SK-N-SH treated with all-trans-retinoic acid at 6 μM for 48 hours (cell line): ENCODE measurements at regions not wholly inside any gene's neighbourhood (a gene's known extent, or its start where the extent isn't known, plus 50 kb on each side); places are given as distances from the start of the nearest gene placed in this dataset.
A peak's percentile ranks its signal among the peaks of the same experiment; 100 is the strongest.

ENCODE experiments used
- ATAC-seq: fragments of 200-7000 bp; cut with Tn5 transposase; 3 replicates; pipeline ENCODE4 v1.9.1; 2020; ENCODE audit warnings: mild to moderate bottlenecking, moderate library complexity
- ARNTL ChIP-seq: fragments of 450-650 bp; formaldehyde crosslinking; IDR thresholded peaks from 2 replicates; pipeline ENCODE4 v1.5.0; 2020; ENCODE audit warnings: low read depth, mild to moderate bottlenecking, moderate library complexity, borderline replicate concordance
- BACH2 ChIP-seq: fragments of 250-450 bp; sonication (Bioruptor Pico); IDR thresholded peaks from 2 replicates; pipeline ENCODE4 v1.9.0; 2021; ENCODE audit warnings: mild to moderate bottlenecking, borderline replicate concordance
- CREB5 ChIP-seq: fragments of 250-450 bp; sonication (Bioruptor Pico); IDR thresholded peaks from 2 replicates; pipeline ENCODE4 v1.5.1; 2020; ENCODE audit warnings: low read depth, mild to moderate bottlenecking, moderate library complexity
- CSDC2 ChIP-seq: fragments of 250-450 bp; sonication (Bioruptor Pico); IDR thresholded peaks from 2 replicates; pipeline ENCODE4 v1.5.0; 2020; ENCODE audit warnings: mild to moderate bottlenecking, moderate library complexity
- CSRNP3 ChIP-seq: fragments of 250-450 bp; sonication (Bioruptor Pico); IDR thresholded peaks from 2 replicates; pipeline ENCODE4 v1.5.1; 2021; ENCODE audit warnings: mild to moderate bottlenecking, moderate library complexity
- ESRRG ChIP-seq: fragments of 250-450 bp; sonication (Bioruptor Pico); IDR thresholded peaks from 2 replicates; pipeline ENCODE4 v1.6.1; 2021; ENCODE audit warnings: mild to moderate bottlenecking
- GLIS3 ChIP-seq: fragments of 250-450 bp; sonication (Bioruptor Pico); IDR thresholded peaks from 2 replicates; pipeline ENCODE4 v1.5.0; 2020; ENCODE audit warnings: mild to moderate bottlenecking, moderate library complexity
- ISL1 ChIP-seq: fragments of 250-450 bp; sonication (Bioruptor Pico); IDR thresholded peaks from 2 replicates; pipeline ENCODE4 v2.1.2; 2022; ENCODE audit warnings: mild to moderate bottlenecking, moderate library complexity
- OSR1 ChIP-seq: fragments of 250-450 bp; sonication (Bioruptor Pico); IDR thresholded peaks from 2 replicates; pipeline ENCODE4 v1.8.0; 2022; ENCODE audit warnings: moderate library complexity, mild to moderate bottlenecking, inconsistent platforms
- PPARA ChIP-seq: fragments of 250-450 bp; sonication (Bioruptor Pico); IDR thresholded peaks from 2 replicates; pipeline ENCODE4 v1.5.0; 2020; ENCODE audit warnings: mild to moderate bottlenecking, borderline replicate concordance
- RARB ChIP-seq: fragments of 250-450 bp; sonication (Bioruptor Pico); IDR thresholded peaks from 2 replicates; pipeline ENCODE4 v1.8.0; 2021; ENCODE audit warnings: mild to moderate bottlenecking, moderate library complexity
- SNAI2 ChIP-seq: fragments of 250-450 bp; sonication (Bioruptor Pico); IDR thresholded peaks from 2 replicates; pipeline ENCODE4 v1.5.0; 2020; ENCODE audit warnings: mild to moderate bottlenecking, moderate library complexity
- TCF4 ChIP-seq: fragments of 250-450 bp; sonication (Bioruptor Pico); IDR thresholded peaks from 2 replicates; pipeline ENCODE4 v1.8.0; 2021; ENCODE audit warnings: mild to moderate bottlenecking, moderate library complexity, borderline replicate concordance
- TOX ChIP-seq: fragments of 250-450 bp; sonication (Bioruptor Pico); IDR thresholded peaks from 2 replicates; pipeline ENCODE4 v1.8.0; 2021; ENCODE audit warnings: mild to moderate bottlenecking, moderate library complexity, borderline replicate concordance
- ZC3H10 ChIP-seq: fragments of 250-450 bp; sonication (Bioruptor Pico); IDR thresholded peaks from 2 replicates; pipeline ENCODE4 v1.5.1; 2021; ENCODE audit warnings: mild to moderate bottlenecking, moderate library complexity
- ZFP3 ChIP-seq: fragments of 250-450 bp; sonication (Bioruptor Pico); IDR thresholded peaks from 2 replicates; pipeline ENCODE4 v1.5.0; 2020; ENCODE audit warnings: mild to moderate bottlenecking, moderate library complexity
- ZFP30 ChIP-seq: fragments of 450-650 bp; formaldehyde crosslinking; IDR thresholded peaks from 2 replicates; pipeline ENCODE4 v1.5.0; 2022; ENCODE audit warnings: mild to moderate bottlenecking, moderate library complexity
- ZNF565 ChIP-seq: fragments of 450-650 bp; formaldehyde crosslinking; conservative IDR thresholded peaks from 2 replicates; pipeline ENCODE4 v1.5.0; 2020; ENCODE audit warnings: low read depth, mild to moderate bottlenecking, moderate library complexity
- ZNF70 ChIP-seq: fragments of 450-650 bp; formaldehyde crosslinking; IDR thresholded peaks from 2 replicates; pipeline ENCODE4 v1.5.0; 2020; ENCODE audit warnings: mild to moderate bottlenecking, moderate library complexity
- ZNF8 ChIP-seq: fragments of 450-650 bp; formaldehyde crosslinking; IDR thresholded peaks from 2 replicates; pipeline ENCODE4 v1.5.0; 2020; ENCODE audit warnings: mild to moderate bottlenecking, moderate library complexity
- TF ChIP-seq, protein P1 (sequence below): fragments of 250-450 bp; sonication (Bioruptor Pico); IDR thresholded peaks from 2 replicates; pipeline ENCODE4 v1.8.0; 2020; ENCODE audit warnings: mild to moderate bottlenecking, moderate library complexity, borderline replicate concordance
- TF ChIP-seq, protein P2 (sequence below): fragments of 250-450 bp; sonication (Bioruptor Pico); IDR thresholded peaks from 2 replicates; pipeline ENCODE4 v1.5.0; 2020; ENCODE audit warnings: mild to moderate bottlenecking, moderate library complexity
- TF ChIP-seq, protein P3 (sequence below): fragments of 250-450 bp; sonication (Bioruptor Pico); IDR thresholded peaks from 2 replicates; pipeline ENCODE4 v1.8.0; 2021; ENCODE audit warnings: low read depth, mild to moderate bottlenecking, moderate library complexity, borderline replicate concordance

- ATAC-seq, result peak; percentile 71
- TF ChIP-seq CREB5 (CRISPR knock-in tag) (peak; percentile 94), ZFP30 (CRISPR knock-in tag) (no peak), SNAI2 (CRISPR knock-in tag) (peak; percentile 83), CSDC2 (CRISPR knock-in tag) (peak; percentile 74; the same call in 1 of the 2 replicates), ZNF565 (CRISPR knock-in tag) (no peak), ZC3H10 (peak; percentile 55), RARB (0 out of 2 replicates have a peak, but pooled peaks have one; percentile 41), ARNTL (no peak), TCF4 (CRISPR knock-in tag) (peak; percentile 88), TOX (peak; percentile 70; the same call in 1 of the 2 replicates), ZNF70 (no peak), ESRRG (CRISPR knock-in tag) (no peak), BACH2 (no peak), GLIS3 (CRISPR knock-in tag) (no peak), OSR1 (CRISPR knock-in tag) (no peak), ZNF8 (CRISPR knock-in tag) (no peak), CSRNP3 (CRISPR knock-in tag) (0 out of 2 replicates have a peak, but pooled peaks have one; percentile 56), PPARA (no peak), ZFP3 (CRISPR knock-in tag) (peak; percentile 68; the same call in 1 of the 2 replicates), ISL1 (CRISPR knock-in tag) (peak; percentile 96)
- TF ChIP-seq, protein P1, sequence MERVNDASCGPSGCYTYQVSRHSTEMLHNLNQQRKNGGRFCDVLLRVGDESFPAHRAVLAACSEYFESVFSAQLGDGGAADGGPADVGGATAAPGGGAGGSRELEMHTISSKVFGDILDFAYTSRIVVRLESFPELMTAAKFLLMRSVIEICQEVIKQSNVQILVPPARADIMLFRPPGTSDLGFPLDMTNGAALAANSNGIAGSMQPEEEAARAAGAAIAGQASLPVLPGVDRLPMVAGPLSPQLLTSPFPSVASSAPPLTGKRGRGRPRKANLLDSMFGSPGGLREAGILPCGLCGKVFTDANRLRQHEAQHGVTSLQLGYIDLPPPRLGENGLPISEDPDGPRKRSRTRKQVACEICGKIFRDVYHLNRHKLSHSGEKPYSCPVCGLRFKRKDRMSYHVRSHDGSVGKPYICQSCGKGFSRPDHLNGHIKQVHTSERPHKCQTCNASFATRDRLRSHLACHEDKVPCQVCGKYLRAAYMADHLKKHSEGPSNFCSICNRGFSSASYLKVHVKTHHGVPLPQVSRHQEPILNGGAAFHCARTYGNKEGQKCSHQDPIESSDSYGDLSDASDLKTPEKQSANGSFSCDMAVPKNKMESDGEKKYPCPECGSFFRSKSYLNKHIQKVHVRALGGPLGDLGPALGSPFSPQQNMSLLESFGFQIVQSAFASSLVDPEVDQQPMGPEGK (CRISPR knock-in tag), result peak; percentile 88
- TF ChIP-seq, protein P2, sequence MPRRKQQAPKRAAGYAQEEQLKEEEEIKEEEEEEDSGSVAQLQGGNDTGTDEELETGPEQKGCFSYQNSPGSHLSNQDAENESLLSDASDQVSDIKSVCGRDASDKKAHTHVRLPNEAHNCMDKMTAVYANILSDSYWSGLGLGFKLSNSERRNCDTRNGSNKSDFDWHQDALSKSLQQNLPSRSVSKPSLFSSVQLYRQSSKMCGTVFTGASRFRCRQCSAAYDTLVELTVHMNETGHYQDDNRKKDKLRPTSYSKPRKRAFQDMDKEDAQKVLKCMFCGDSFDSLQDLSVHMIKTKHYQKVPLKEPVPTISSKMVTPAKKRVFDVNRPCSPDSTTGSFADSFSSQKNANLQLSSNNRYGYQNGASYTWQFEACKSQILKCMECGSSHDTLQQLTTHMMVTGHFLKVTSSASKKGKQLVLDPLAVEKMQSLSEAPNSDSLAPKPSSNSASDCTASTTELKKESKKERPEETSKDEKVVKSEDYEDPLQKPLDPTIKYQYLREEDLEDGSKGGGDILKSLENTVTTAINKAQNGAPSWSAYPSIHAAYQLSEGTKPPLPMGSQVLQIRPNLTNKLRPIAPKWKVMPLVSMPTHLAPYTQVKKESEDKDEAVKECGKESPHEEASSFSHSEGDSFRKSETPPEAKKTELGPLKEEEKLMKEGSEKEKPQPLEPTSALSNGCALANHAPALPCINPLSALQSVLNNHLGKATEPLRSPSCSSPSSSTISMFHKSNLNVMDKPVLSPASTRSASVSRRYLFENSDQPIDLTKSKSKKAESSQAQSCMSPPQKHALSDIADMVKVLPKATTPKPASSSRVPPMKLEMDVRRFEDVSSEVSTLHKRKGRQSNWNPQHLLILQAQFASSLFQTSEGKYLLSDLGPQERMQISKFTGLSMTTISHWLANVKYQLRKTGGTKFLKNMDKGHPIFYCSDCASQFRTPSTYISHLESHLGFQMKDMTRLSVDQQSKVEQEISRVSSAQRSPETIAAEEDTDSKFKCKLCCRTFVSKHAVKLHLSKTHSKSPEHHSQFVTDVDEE (CRISPR knock-in tag), result 0 out of 2 replicates have a peak, but pooled peaks have one; percentile 58
- TF ChIP-seq, protein P3, sequence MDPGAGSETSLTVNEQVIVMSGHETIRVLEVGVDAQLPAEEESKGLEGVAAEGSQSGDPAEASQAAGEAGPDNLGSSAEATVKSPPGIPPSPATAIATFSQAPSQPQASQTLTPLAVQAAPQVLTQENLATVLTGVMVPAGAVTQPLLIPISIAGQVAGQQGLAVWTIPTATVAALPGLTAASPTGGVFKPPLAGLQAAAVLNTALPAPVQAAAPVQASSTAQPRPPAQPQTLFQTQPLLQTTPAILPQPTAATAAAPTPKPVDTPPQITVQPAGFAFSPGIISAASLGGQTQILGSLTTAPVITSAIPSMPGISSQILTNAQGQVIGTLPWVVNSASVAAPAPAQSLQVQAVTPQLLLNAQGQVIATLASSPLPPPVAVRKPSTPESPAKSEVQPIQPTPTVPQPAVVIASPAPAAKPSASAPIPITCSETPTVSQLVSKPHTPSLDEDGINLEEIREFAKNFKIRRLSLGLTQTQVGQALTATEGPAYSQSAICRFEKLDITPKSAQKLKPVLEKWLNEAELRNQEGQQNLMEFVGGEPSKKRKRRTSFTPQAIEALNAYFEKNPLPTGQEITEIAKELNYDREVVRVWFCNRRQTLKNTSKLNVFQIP (CRISPR knock-in tag), result no peak
- TF ChIP-seq, all 23 proteins: peak for 12
These were observed 131.6 kb upstream of the SOX5 start for GRCh38 chr12:24081092-24081529.

- TF ChIP-seq OSR1 (CRISPR knock-in tag), result no peak
- no peak for TF ChIP-seq SNAI2 (CRISPR knock-in tag)
- no peak for TF ChIP-seq ZNF70
- no peak for TF ChIP-seq ZFP3 (CRISPR knock-in tag)
- TF ChIP-seq BACH2, result no peak
- no peak for TF ChIP-seq PPARA
- TF ChIP-seq TOX, result no peak
- TF ChIP-seq CREB5 (CRISPR knock-in tag), result no peak
- TF ChIP-seq CSDC2 (CRISPR knock-in tag), result no peak
- TF ChIP-seq, all 23 proteins: peak for 0
- no peak for ATAC-seq
These were observed 131.0 kb upstream of the SOX5 start for GRCh38 chr12:24080465-24080864.
